ENCODE measurements at regions not wholly inside any gene's neighbourhood (a gene's known extent, or its start where the extent isn't known, plus 50 kb on each side); places are given as distances from the start of the nearest gene placed in this dataset.

- TF ChIP-seq SP1 (IDR thresholded peaks at IDR 0.05; ENCODE audit: low read depth) = no peak
- TF ChIP-seq, protein P1, sequence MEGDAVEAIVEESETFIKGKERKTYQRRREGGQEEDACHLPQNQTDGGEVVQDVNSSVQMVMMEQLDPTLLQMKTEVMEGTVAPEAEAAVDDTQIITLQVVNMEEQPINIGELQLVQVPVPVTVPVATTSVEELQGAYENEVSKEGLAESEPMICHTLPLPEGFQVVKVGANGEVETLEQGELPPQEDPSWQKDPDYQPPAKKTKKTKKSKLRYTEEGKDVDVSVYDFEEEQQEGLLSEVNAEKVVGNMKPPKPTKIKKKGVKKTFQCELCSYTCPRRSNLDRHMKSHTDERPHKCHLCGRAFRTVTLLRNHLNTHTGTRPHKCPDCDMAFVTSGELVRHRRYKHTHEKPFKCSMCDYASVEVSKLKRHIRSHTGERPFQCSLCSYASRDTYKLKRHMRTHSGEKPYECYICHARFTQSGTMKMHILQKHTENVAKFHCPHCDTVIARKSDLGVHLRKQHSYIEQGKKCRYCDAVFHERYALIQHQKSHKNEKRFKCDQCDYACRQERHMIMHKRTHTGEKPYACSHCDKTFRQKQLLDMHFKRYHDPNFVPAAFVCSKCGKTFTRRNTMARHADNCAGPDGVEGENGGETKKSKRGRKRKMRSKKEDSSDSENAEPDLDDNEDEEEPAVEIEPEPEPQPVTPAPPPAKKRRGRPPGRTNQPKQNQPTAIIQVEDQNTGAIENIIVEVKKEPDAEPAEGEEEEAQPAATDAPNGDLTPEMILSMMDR (IDR thresholded peaks at IDR 0.05 in 2 of 3, conservative IDR thresholded peaks at IDR 0.05 in 1 of 3; ENCODE audit: borderline replicate concordance in 1 of 3, insufficient read depth in 1 of 3, low read depth in 2 of 3, low read length in 2 of 3) = no peak
Measured at GRCh38 chr7:112843151-112843550, 53.0 kb upstream of the TMEM168 start (continued).
